ENCODE measurements at regions not wholly inside any gene's neighbourhood (a gene's known extent, or its start where the extent isn't known, plus 50 kb on each side); places are given as distances from the start of the nearest gene placed in this dataset.

DNA sequence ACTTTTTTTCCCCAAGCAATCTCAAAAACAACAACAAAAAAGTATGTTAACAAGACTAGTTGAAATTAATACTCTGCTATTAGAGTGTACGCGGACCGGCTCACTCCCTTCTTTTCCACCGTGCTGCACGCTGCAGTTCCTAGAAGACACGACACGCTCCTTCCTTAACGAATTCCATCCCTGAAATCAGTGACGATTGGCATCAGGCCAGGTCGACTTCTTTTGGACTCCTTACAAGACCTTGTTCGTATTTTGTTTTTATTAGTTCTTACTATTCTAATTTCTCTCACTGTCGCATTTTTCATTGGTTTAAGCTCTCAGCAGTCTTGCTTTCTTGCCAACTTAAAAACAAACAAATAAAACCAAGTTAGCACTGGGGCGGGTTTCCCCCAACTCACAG, 175.8 kb upstream of the PITX2 start:
- no peaks in the 10 kb centered on the region for H3K36me3 ChIP-seq (ENCODE audit: control insufficient read depth, insufficient read depth, low read length)
- H2AFZ ChIP-seq (replicated peaks; ENCODE audit: low read length, poor library complexity), result no peak overlapping the region
- H2BK15ac ChIP-seq (ENCODE audit: low read depth, low read length), result no peak overlapping the region
- no peak overlapping the region for H4K8ac ChIP-seq (ENCODE audit: low read depth in 2 of 2, low read length in 2 of 2)
- H3K79me1 ChIP-seq (ENCODE audit: low read depth in 1 of 2, low read length in 2 of 2), result no peaks in the 10 kb centered on the region
- TF ChIP-seq RAD21 (IDR thresholded peaks at IDR 0.05; ENCODE audit: low read length) (no peak), SMC3 (IDR thresholded peaks at IDR 0.05; ENCODE audit: low read depth, low read length) (no peak), CHD1 (IDR thresholded peaks at IDR 0.05; ENCODE audit: low read depth, low read length) (no peak), CEBPB (IDR thresholded peaks at IDR 0.05; ENCODE audit: low read depth, low read length) (no peak), BHLHE40 (IDR thresholded peaks at IDR 0.05; ENCODE audit: low read depth, low read length) (no peak), POLR2A (IDR thresholded peaks at IDR 0.05; ENCODE audit: low read depth, low read length) (no peak), MXI1 (IDR thresholded peaks at IDR 0.05; ENCODE audit: borderline replicate concordance, low read depth, low read length) (no peak), MAZ (IDR thresholded peaks at IDR 0.05; ENCODE audit: borderline replicate concordance, low read depth, low read length) (no peak), RFX5 (IDR thresholded peaks at IDR 0.05; ENCODE audit: low read depth, low read length) (no peak), MAFK (IDR thresholded peaks at IDR 0.05; ENCODE audit: low read depth, low read length) (no peak), FOS (IDR thresholded peaks at IDR 0.05; ENCODE audit: low read depth, low read length) (no peak), NFE2L2 (IDR thresholded peaks at IDR 0.05; ENCODE audit: low read depth, low read length) (no peak)
- TF ChIP-seq, protein P1, sequence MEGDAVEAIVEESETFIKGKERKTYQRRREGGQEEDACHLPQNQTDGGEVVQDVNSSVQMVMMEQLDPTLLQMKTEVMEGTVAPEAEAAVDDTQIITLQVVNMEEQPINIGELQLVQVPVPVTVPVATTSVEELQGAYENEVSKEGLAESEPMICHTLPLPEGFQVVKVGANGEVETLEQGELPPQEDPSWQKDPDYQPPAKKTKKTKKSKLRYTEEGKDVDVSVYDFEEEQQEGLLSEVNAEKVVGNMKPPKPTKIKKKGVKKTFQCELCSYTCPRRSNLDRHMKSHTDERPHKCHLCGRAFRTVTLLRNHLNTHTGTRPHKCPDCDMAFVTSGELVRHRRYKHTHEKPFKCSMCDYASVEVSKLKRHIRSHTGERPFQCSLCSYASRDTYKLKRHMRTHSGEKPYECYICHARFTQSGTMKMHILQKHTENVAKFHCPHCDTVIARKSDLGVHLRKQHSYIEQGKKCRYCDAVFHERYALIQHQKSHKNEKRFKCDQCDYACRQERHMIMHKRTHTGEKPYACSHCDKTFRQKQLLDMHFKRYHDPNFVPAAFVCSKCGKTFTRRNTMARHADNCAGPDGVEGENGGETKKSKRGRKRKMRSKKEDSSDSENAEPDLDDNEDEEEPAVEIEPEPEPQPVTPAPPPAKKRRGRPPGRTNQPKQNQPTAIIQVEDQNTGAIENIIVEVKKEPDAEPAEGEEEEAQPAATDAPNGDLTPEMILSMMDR (conservative IDR thresholded peaks at IDR 0.05; ENCODE audit: low read depth, low read length), result no peak
- TF ChIP-seq, protein P2, sequence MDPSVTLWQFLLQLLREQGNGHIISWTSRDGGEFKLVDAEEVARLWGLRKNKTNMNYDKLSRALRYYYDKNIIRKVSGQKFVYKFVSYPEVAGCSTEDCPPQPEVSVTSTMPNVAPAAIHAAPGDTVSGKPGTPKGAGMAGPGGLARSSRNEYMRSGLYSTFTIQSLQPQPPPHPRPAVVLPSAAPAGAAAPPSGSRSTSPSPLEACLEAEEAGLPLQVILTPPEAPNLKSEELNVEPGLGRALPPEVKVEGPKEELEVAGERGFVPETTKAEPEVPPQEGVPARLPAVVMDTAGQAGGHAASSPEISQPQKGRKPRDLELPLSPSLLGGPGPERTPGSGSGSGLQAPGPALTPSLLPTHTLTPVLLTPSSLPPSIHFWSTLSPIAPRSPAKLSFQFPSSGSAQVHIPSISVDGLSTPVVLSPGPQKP (IDR thresholded peaks at IDR 0.05; ENCODE audit: borderline replicate concordance, low read depth, low read length), result no peak
- H3K56ac ChIP-seq (ENCODE audit: extremely low read depth, insufficient read depth, low read length), result no peak overlapping the region
- in situ Hi-C loops (cut with MboI; ENCODE audit: low sequenced_read_pairs) (no loop called here), dilution Hi-C loops (cut with HindIII; ENCODE audit: low sequenced_read_pairs, unreplicated experiment) (no loop called here), intact Hi-C loops (cut with micrococcal nuclease) (no loop called here)
- H4K91ac ChIP-seq (ENCODE audit: insufficient read depth, low read depth, low read length), result no peak overlapping the region
- no peak overlapping the region for H3K9ac ChIP-seq (ENCODE audit: low read depth, low read length)
- WGBS, 2 experiments (ENCODE audit: extremely low coverage in 2 of 2, insufficient read length in 1 of 2), result 84% methylated on average over 5 of the region's 13 CpGs; no CpG with 5 or more reads in 1 of the 2 experiments
- H2AK9ac ChIP-seq (replicated peaks; ENCODE audit: low read depth, low read length, poor library complexity), result no peak overlapping the region
- H2BK5ac ChIP-seq (ENCODE audit: low read depth, low read length, poor library complexity, severe bottlenecking), result no peak overlapping the region
- no peaks in the 10 kb centered on the region for H4K20me1 ChIP-seq (ENCODE audit: insufficient read depth, low read length)
- no peaks in the 10 kb centered on the region for H3K9me1 ChIP-seq (ENCODE audit: insufficient read depth, low read length)
- no peak overlapping the region for H3K4me3 ChIP-seq (ENCODE audit: insufficient read depth, low read depth, low read length)
- H4K5ac ChIP-seq (ENCODE audit: low read depth, low read length), result no peak overlapping the region
- no peak overlapping the region for H3K4ac ChIP-seq (ENCODE audit: low read depth, low read length)
- DNase-seq, result no peak
- H2BK20ac ChIP-seq (ENCODE audit: low read depth, low read length), result no peak overlapping the region
- no peak overlapping the region for H3K14ac ChIP-seq (replicated peaks; ENCODE audit: low read depth, low read length)
- H3K4me2 ChIP-seq (ENCODE audit: low read depth, low read length), result no peak overlapping the region
- H3K23ac ChIP-seq (ENCODE audit: low read depth, low read length), result no peak overlapping the region
- no peak overlapping the region for H3K27ac ChIP-seq (ENCODE audit: insufficient read depth, low read length)
- H3K4me1 ChIP-seq (ENCODE audit: control insufficient read depth, insufficient read depth, low read length), result peaks cover 2% of the 10 kb centered on the region; the same call in 1 of the 2 replicates
- ChIA-PET POLR2A (ENCODE audit: unreplicated experiment) (no interaction called here), CTCF (no interaction called here)
- H3K9me3 ChIP-seq (ENCODE audit: control insufficient read depth, insufficient read depth, low read length), result no peaks in the 10 kb centered on the region
- no peak for ATAC-seq (ENCODE audit: low read depth)
- peaks cover 2% of the 10 kb centered on the region; the same call in 1 of the 2 replicates for H3K27me3 ChIP-seq (ENCODE audit: control insufficient read depth, insufficient read depth, low read length)
- BruUV-seq (replicated peaks), result no TSS peak
- H2AK5ac ChIP-seq (ENCODE audit: low read depth, low read length), result no peak overlapping the region
- H2BK120ac ChIP-seq (ENCODE audit: low read depth, low read length), result no peak overlapping the region
- H3K18ac ChIP-seq (ENCODE audit: low read depth, low read length), result no peak overlapping the region

Data from IMR-90 (cell line).